Liver (tissue), 8 donors: ENCODE measurements at regions not wholly inside any gene's neighbourhood (a gene's known extent, or its start where the extent isn't known, plus 50 kb on each side); places are given as distances from the start of the nearest gene placed in this dataset.

Experiments
- DNase-seq: peaks from one replicate; pipeline ENCODE4 v3.0.0-alpha.2; 2017; ENCODE audit warnings: low spot score
- H3K27ac ChIP-seq, 2 donors: one replicate each; pipeline ENCODE4 v1.7.0; 2013; ENCODE audit warnings: inconsistent platforms in 2 of 2, low read length in 2 of 2, control low read depth in 1 of 2, low read depth in 1 of 2, mild to moderate bottlenecking in 1 of 2
- H3K27me3 ChIP-seq, 4 donors: one replicate each; pipeline versions ENCODE4 v1.6.1 to v1.7.0; 2013; ENCODE audit warnings: low read length in 3 of 4, inconsistent platforms in 1 of 4, mild to moderate bottlenecking in 1 of 4, moderate library complexity in 1 of 4; ENCODE audit not compliant: control insufficient read depth in 4 of 4, insufficient read depth in 4 of 4
- H3K36me3 ChIP-seq, 4 donors: one replicate each; pipeline versions ENCODE4 v1.6.1 to v1.7.0; 2013; ENCODE audit warnings: low read length in 3 of 4, mild to moderate bottlenecking in 3 of 4, low read depth in 1 of 4, moderate library complexity in 1 of 4; ENCODE audit not compliant: control insufficient read depth in 4 of 4, insufficient read depth in 3 of 4
- H3K4me1 ChIP-seq, 4 donors: one replicate each; pipeline versions ENCODE4 v1.6.1 to v1.7.0; 2013; ENCODE audit warnings: low read length in 3 of 4, mild to moderate bottlenecking in 3 of 4, moderate library complexity in 1 of 4; ENCODE audit not compliant: control insufficient read depth in 4 of 4, insufficient read depth in 4 of 4
- H3K4me3 ChIP-seq, 3 donors: one replicate each; pipeline versions ENCODE4 v1.6.1 to v1.7.0; 2013; ENCODE audit warnings: low read length in 3 of 3, control low read depth in 1 of 3, low read depth in 1 of 3, mild to moderate bottlenecking in 1 of 3
- H3K9ac ChIP-seq, 2 donors: one replicate each; pipeline ENCODE4 v1.7.0; 2013; ENCODE audit warnings: low read length in 2 of 2, mild to moderate bottlenecking in 2 of 2, moderate library complexity in 2 of 2, control low read depth in 1 of 2, low read depth in 1 of 2
- H3K9me3 ChIP-seq, 4 donors: one replicate each; pipeline versions ENCODE4 v1.6.1 to v1.7.0; 2013; ENCODE audit warnings: low read length in 3 of 4; ENCODE audit not compliant: control insufficient read depth in 4 of 4
- EGR1 ChIP-seq, 2 donors: IDR thresholded peaks; 2 replicates each; pipeline ENCODE4 v1.6.1; 2016 to 2018; ENCODE audit warnings: antibody characterized with exemption in 2 of 2, low read depth in 2 of 2
- FOXA1 ChIP-seq: IDR thresholded peaks from 2 replicates; pipeline ENCODE4 v1.6.1; 2016; ENCODE audit warnings: antibody characterized with exemption
- FOXA2 ChIP-seq: IDR thresholded peaks from 2 replicates; pipeline ENCODE4 v1.6.1; 2016; ENCODE audit warnings: antibody characterized with exemption
- HNF4A ChIP-seq, 2 donors: conservative IDR thresholded peaks; 2 replicates each; pipeline ENCODE4 v1.6.1; 2016; ENCODE audit warnings: antibody characterized with exemption in 2 of 2, mild to moderate bottlenecking in 2 of 2
- HNF4G ChIP-seq: IDR thresholded peaks from 2 replicates; pipeline ENCODE4 v1.6.1; 2016; ENCODE audit warnings: antibody characterized with exemption
- JUND ChIP-seq, 2 donors: IDR thresholded peaks; 2 replicates each; pipeline ENCODE4 v1.6.1; 2016; ENCODE audit warnings: antibody characterized with exemption in 2 of 2
- SP1 ChIP-seq: IDR thresholded peaks from 2 replicates; pipeline ENCODE4 v1.6.1; 2018; ENCODE audit warnings: antibody characterized with exemption, mild to moderate bottlenecking
- TAF1 ChIP-seq: conservative IDR thresholded peaks from 2 replicates; pipeline ENCODE4 v1.6.1; 2016; ENCODE audit warnings: antibody characterized with exemption, mild to moderate bottlenecking
- YY1 ChIP-seq: IDR thresholded peaks from 2 replicates; pipeline ENCODE4 v1.6.1; 2016; ENCODE audit warnings: antibody characterized with exemption, mild to moderate bottlenecking
- WGBS: extraction: QIAGEN DNeasy Blood & Tissue Kit; methylation state at CpG from one replicate; pipeline ENCODE4 v1.1.7; 2013; 5-methylcytosine and 5-hydroxymethylcytosine counted together
- TF ChIP-seq, protein P1 (sequence below): fragments of 150-350 bp; IDR thresholded peaks from 2 replicates; pipeline ENCODE4 v1.5.1; 2017; ENCODE audit warnings: improper control_type of control experiment, low read depth, low read length; ENCODE audit not compliant: missing input control
- TF ChIP-seq, protein P2 (sequence below): IDR thresholded peaks from 2 replicates; pipeline ENCODE4 v1.6.1; 2016; ENCODE audit warnings: antibody characterized with exemption
- TF ChIP-seq, protein P3 (sequence below): IDR thresholded peaks from 2 replicates; pipeline ENCODE4 v1.6.1; 2016; ENCODE audit warnings: antibody characterized with exemption
- TF ChIP-seq, protein P4 (sequence below): IDR thresholded peaks from 2 replicates; pipeline ENCODE4 v1.6.1; 2016; ENCODE audit warnings: antibody characterized with exemption, mild to moderate bottlenecking
- donor health status: healthy.
- donor health status: healthy.
- donor health status: healthy.
- donor health status: healthy.
- donor health status: healthy.

DNA sequence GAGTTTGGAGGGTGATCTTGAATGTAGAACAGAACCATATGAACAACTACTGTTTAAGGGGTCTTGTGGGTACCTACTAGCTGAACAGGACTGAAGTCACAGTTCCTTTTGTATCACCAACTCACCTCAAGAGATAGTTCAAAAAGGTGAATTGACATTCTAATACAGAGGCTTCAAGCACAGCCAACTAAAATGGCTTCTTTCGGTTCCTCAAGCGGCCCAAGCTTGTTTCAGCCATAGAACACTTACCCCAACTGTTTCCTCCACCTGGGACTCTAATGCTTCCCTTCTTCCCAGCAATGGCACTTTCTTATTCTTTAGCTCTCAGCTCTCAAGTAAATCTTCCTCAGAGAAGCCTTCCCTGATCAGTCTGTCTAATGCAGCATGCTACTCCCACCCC is 277.5 kb upstream of the GK2 start:
- Histone ChIP-seq H3K4me1 (no peaks in the 10 kb centered on the region), H3K9ac (no peak overlapping the region), H3K27me3 (no peaks in the 10 kb centered on the region), H3K9me3 (no peaks in the 10 kb centered on the region), H3K27ac (no peak overlapping the region), H3K4me3 (no peak overlapping the region), H3K36me3 (no peaks in the 10 kb centered on the region)
- DNase-seq = no peak
- 86% methylated on average over 2 of the region's 2 CpGs for WGBS
- TF ChIP-seq FOXA1 = no peak
- no peak for TF ChIP-seq YY1
- TF ChIP-seq JUND (IDR thresholded peaks at IDR 0.05) = no peak
- TF ChIP-seq, protein P1, sequence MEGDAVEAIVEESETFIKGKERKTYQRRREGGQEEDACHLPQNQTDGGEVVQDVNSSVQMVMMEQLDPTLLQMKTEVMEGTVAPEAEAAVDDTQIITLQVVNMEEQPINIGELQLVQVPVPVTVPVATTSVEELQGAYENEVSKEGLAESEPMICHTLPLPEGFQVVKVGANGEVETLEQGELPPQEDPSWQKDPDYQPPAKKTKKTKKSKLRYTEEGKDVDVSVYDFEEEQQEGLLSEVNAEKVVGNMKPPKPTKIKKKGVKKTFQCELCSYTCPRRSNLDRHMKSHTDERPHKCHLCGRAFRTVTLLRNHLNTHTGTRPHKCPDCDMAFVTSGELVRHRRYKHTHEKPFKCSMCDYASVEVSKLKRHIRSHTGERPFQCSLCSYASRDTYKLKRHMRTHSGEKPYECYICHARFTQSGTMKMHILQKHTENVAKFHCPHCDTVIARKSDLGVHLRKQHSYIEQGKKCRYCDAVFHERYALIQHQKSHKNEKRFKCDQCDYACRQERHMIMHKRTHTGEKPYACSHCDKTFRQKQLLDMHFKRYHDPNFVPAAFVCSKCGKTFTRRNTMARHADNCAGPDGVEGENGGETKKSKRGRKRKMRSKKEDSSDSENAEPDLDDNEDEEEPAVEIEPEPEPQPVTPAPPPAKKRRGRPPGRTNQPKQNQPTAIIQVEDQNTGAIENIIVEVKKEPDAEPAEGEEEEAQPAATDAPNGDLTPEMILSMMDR = no peak

DNA sequence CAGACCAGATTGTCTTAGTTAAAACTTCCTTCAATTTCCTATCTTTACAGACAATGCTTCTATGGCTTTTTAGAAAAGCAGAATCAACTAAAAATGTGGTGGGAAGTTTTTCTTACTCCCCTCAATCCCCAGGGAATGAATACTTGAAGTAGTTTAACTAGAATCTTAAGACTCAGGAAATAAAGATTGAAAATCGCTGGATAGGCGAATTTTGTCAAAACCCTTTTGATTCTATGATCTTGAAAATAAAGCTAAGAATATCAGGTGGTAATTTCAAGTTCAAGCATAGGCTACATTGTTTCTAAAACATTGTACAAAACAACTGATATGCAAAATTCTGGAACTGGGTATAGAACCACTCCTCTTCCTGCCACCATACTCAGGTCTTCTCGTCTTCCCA is 276.5 kb upstream of the GK2 start:
- DNase-seq = no peak
- no peak overlapping the region for H3K4me3 ChIP-seq
- TF ChIP-seq SP1 (no peak), FOXA2 (no peak), HNF4A (conservative IDR thresholded peaks at IDR 0.05) (no peak), JUND (IDR thresholded peaks at IDR 0.05) (no peak), FOXA1 (no peak), EGR1 (IDR thresholded peaks at IDR 0.05; ENCODE audit: low read depth in 2 of 2) (no peak), HNF4G (no peak), TAF1 (no peak)
- TF ChIP-seq, protein P2, sequence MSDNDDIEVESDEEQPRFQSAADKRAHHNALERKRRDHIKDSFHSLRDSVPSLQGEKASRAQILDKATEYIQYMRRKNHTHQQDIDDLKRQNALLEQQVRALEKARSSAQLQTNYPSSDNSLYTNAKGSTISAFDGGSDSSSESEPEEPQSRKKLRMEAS = no peak
- TF ChIP-seq, protein P3, sequence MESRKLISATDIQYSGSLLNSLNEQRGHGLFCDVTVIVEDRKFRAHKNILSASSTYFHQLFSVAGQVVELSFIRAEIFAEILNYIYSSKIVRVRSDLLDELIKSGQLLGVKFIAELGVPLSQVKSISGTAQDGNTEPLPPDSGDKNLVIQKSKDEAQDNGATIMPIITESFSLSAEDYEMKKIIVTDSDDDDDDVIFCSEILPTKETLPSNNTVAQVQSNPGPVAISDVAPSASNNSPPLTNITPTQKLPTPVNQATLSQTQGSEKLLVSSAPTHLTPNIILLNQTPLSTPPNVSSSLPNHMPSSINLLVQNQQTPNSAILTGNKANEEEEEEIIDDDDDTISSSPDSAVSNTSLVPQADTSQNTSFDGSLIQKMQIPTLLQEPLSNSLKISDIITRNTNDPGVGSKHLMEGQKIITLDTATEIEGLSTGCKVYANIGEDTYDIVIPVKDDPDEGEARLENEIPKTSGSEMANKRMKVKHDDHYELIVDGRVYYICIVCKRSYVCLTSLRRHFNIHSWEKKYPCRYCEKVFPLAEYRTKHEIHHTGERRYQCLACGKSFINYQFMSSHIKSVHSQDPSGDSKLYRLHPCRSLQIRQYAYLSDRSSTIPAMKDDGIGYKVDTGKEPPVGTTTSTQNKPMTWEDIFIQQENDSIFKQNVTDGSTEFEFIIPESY = no peak
- TF ChIP-seq, protein P4, sequence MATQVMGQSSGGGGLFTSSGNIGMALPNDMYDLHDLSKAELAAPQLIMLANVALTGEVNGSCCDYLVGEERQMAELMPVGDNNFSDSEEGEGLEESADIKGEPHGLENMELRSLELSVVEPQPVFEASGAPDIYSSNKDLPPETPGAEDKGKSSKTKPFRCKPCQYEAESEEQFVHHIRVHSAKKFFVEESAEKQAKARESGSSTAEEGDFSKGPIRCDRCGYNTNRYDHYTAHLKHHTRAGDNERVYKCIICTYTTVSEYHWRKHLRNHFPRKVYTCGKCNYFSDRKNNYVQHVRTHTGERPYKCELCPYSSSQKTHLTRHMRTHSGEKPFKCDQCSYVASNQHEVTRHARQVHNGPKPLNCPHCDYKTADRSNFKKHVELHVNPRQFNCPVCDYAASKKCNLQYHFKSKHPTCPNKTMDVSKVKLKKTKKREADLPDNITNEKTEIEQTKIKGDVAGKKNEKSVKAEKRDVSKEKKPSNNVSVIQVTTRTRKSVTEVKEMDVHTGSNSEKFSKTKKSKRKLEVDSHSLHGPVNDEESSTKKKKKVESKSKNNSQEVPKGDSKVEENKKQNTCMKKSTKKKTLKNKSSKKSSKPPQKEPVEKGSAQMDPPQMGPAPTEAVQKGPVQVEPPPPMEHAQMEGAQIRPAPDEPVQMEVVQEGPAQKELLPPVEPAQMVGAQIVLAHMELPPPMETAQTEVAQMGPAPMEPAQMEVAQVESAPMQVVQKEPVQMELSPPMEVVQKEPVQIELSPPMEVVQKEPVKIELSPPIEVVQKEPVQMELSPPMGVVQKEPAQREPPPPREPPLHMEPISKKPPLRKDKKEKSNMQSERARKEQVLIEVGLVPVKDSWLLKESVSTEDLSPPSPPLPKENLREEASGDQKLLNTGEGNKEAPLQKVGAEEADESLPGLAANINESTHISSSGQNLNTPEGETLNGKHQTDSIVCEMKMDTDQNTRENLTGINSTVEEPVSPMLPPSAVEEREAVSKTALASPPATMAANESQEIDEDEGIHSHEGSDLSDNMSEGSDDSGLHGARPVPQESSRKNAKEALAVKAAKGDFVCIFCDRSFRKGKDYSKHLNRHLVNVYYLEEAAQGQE = no peak
- H3K9me3 ChIP-seq = no peaks in the 10 kb centered on the region
- no peaks in the 10 kb centered on the region for H3K4me1 ChIP-seq
- H3K36me3 ChIP-seq = no peaks in the 10 kb centered on the region
- no peaks in the 10 kb centered on the region for H3K27me3 ChIP-seq
- H3K27ac ChIP-seq = no peak overlapping the region
- WGBS = 80% methylated on average over 3 of the region's 3 CpGs
- H3K9ac ChIP-seq = no peak overlapping the region
